Fibroblast of mammary gland (primary cell): ENCODE measurements at regions not wholly inside any gene's neighbourhood (a gene's known extent, or its start where the extent isn't known, plus 50 kb on each side); places are given as distances from the start of the nearest gene placed in this dataset.

Source experiments
- DNase-seq: peaks from one replicate; pipeline ENCODE4 v3.0.0-alpha.2; 2010; ENCODE audit warnings: low read depth
- H3K4me3 ChIP-seq: 2 replicates; pipeline ENCODE4 v1.5.1; 2011; ENCODE audit warnings: low read depth, mild to moderate bottlenecking, low read length, moderate library complexity; ENCODE audit not compliant: control insufficient read depth
- TF ChIP-seq, protein P1 (sequence below): conservative IDR thresholded peaks from 2 replicates; pipeline ENCODE4 v1.5.1; 2011; ENCODE audit warnings: low read depth, low read length, inconsistent platforms; ENCODE audit not compliant: control insufficient read depth, insufficient read depth

DNA sequence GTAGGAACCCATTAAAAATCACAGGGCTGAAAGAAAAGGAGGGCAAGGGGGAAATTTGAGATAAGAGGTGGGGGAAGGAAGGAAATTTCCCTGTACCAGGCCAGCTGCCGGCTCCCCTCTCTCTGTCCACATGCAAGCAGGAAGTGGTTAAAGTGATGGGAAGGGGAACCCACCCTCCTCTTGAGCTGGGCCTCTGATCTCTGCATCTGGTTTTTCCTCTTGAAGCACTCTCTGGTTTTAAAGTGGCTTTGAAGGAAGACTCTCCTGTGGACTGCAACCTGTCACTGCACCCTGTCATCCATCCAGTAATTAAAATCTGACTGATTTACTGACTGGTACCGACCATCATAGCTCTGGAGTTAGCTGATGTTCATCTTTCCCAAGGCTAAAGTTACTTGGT lies 239.6 kb downstream of the TSHZ3 start:
- no peak overlapping the region for H3K4me3 ChIP-seq
- no peak for DNase-seq
- TF ChIP-seq, protein P1, sequence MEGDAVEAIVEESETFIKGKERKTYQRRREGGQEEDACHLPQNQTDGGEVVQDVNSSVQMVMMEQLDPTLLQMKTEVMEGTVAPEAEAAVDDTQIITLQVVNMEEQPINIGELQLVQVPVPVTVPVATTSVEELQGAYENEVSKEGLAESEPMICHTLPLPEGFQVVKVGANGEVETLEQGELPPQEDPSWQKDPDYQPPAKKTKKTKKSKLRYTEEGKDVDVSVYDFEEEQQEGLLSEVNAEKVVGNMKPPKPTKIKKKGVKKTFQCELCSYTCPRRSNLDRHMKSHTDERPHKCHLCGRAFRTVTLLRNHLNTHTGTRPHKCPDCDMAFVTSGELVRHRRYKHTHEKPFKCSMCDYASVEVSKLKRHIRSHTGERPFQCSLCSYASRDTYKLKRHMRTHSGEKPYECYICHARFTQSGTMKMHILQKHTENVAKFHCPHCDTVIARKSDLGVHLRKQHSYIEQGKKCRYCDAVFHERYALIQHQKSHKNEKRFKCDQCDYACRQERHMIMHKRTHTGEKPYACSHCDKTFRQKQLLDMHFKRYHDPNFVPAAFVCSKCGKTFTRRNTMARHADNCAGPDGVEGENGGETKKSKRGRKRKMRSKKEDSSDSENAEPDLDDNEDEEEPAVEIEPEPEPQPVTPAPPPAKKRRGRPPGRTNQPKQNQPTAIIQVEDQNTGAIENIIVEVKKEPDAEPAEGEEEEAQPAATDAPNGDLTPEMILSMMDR = no peak

DNA sequence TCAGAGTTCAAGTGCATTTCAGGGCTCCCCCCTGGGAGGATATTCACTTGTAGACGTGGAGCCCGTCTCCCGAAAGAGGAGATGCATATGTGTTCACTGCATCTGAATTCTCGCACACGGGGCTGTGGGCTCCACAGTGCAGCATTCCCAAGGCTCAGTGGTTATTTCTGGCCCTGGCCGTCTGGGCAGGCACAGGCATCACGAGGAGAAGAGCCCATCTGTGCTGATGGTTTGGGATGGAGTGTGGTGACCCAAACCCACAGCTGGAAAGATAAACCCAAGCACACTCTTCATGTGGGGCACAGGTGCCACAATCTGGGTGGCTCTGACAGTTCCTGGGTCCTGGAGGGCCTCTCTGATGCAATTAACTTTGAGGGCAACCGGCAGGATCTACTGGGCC lies 242.1 kb downstream of the TSHZ3 start:
- DNase-seq = no peak
- H3K4me3 ChIP-seq = no peak overlapping the region
- TF ChIP-seq, protein P1 = no peak

DNA sequence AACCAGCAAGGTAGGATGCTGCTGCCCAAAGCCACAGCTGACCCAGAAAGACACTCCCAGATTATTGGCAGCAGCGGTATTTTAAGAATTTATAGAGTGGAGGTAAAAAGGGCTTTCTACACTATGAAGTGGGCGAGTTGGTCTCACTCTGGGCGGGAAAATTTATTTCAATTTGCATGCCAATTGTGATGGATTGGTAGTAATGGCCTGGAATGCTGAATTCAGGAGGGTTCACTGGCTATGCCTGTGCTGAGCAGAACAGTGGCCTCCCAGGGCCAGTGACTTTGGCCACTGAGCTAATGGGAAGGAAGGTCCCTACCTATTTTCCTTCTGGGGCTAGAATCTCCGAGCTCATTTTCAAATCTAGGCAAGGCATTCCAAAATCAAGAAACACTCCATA lies 243.5 kb downstream of the TSHZ3 start:
- TF ChIP-seq, protein P1 = no peak
- H3K4me3 ChIP-seq = no peak overlapping the region
- DNase-seq = no peak

DNA sequence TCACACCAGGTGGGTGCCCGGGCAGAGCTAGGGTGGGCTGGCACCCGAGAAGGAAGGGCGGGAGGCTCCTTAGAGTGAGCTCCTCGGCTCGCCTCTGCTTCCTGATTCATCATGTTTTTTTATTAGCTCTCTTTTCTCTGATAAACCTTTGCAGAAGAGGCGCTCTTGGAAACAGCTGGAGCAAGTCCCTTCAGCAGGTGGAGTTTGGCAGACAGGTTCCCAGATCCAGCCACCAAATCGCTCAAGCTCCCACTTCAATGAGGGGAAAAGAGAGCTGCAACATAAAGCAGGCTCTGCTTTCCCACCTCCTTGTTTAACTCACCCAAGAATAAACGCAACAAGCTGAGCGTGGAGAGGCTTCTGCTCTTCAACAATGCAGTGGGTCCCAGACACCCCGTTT lies 244.8 kb downstream of the TSHZ3 start:
- TF ChIP-seq, protein P1 = no peak
- no peak for DNase-seq
- no peak overlapping the region for H3K4me3 ChIP-seq

DNA sequence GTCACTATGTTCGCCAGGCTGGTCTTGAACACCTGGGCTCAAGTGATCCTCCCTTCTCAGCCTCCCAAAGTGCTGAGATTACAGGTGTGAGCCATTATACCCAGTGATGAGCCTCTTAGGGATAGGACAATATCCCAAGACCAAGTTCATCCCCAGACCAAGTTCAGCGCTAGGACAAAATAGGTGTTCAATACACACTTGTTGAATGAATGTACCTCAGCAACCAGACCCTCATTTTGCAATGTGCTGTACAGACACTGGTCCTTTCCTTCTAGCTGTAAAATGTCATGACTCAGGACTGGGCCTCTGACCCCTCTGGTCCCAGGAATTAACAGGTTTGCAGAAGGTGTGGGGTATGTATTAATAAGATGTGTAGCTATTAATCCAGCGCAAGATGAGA lies 246.0 kb downstream of the TSHZ3 start:
- no peak for DNase-seq
- H3K4me3 ChIP-seq = no peak overlapping the region
- TF ChIP-seq, protein P1 = no peak

DNA sequence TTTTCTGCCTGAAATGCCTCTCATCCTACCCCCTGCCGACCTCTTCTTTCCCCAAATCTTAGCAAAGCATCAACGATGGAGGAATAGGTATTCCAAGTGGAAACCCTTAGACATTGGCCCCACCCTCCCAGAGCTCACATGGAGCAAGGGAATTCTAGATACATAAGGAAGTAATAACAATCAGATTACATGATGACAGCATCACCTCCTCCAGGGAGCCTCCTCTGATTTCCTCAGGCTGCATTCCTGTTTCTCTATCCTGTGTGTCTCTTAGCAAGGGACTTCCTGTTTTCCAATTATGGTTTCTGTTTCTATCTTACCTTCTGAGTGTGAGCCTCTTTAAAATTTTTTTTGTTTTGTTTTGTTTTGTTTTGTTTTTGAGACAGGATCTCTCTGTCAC lies 246.6 kb downstream of the TSHZ3 start:
- TF ChIP-seq, protein P1 = no peak
- no peak for DNase-seq

DNA sequence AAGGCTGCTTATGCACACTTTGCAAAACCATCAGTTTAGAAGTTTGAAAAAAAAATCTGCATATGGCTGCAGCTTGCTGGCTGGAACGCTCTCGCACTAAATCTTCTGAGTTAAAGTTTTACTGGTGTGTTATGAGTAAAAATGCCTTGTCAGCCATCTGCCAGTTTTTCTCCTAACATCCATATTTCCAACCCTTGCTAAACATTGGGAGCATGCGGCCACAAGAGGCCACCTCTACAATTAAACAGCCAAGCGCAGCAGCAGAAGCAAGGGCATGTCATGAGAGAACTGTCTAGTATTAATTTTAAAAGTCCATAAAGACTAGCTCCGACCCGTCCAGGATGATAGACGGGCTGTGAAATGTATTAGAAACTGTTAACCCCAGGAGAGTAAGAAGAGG lies 248.3 kb downstream of the TSHZ3 start:
- TF ChIP-seq, protein P1 = no peak
- DNase-seq = no peak
- no peak overlapping the region for H3K4me3 ChIP-seq

More for the DNA sequence above, 246.6 kb downstream of the TSHZ3 start:
- no peak overlapping the region for H3K4me3 ChIP-seq
